H1 (cell line): ENCODE measurements at regions not wholly inside any gene's neighbourhood (a gene's known extent, or its start where the extent isn't known, plus 50 kb on each side); places are given as distances from the start of the nearest gene placed in this dataset.

Experiments used
- ATF3 ChIP-seq: IDR thresholded peaks from 2 replicates; pipeline ENCODE4 v1.6.1; 2011; ENCODE audit warnings: low read depth, mild to moderate bottlenecking, low read length; ENCODE audit not compliant: insufficient read depth
- GABPA ChIP-seq: IDR thresholded peaks from 2 replicates; pipeline ENCODE4 v1.6.1; 2011; ENCODE audit warnings: mild to moderate bottlenecking, low read length, moderate library complexity, borderline replicate concordance; ENCODE audit not compliant: insufficient read depth
- NANOG ChIP-seq: IDR thresholded peaks from 2 replicates; pipeline ENCODE4 v1.6.1; 2011; ENCODE audit warnings: low read length, low read depth, mild to moderate bottlenecking, inconsistent platforms; ENCODE audit not compliant: insufficient read depth, poor library complexity, severe bottlenecking
- RAD21 ChIP-seq, 2 experiments: IDR thresholded peaks in 1 of 2; conservative IDR thresholded peaks in 1 of 2; 2 replicates each; pipeline ENCODE4 v1.6.1; 2011; ENCODE audit warnings: low read depth in 2 of 2, low read length in 2 of 2, improper control_type of control experiment in 1 of 2, inconsistent platforms in 1 of 2, mild to moderate bottlenecking in 1 of 2, moderate library complexity in 1 of 2
- RBBP5 ChIP-seq: IDR thresholded peaks from 2 replicates; pipeline ENCODE4 v1.7.1; 2012; ENCODE audit warnings: low read depth, mild to moderate bottlenecking, inconsistent platforms, low read length, moderate library complexity, borderline replicate concordance
- TAF1 ChIP-seq: IDR thresholded peaks from 2 replicates; pipeline ENCODE4 v1.6.1; 2011; ENCODE audit warnings: mild to moderate bottlenecking, low read depth, low read length
- TCF12 ChIP-seq: IDR thresholded peaks from 2 replicates; pipeline ENCODE4 v1.6.1; 2011; ENCODE audit warnings: low read depth, mild to moderate bottlenecking, low read length
- TEAD4 ChIP-seq: IDR thresholded peaks from 2 replicates; pipeline ENCODE4 v1.6.1; 2012; ENCODE audit warnings: low read depth, low read length, inconsistent platforms, mixed read lengths
- TF ChIP-seq, protein P1 (sequence below): IDR thresholded peaks from 2 replicates; pipeline ENCODE4 v1.6.1; 2012; ENCODE audit warnings: inconsistent platforms

DNA sequence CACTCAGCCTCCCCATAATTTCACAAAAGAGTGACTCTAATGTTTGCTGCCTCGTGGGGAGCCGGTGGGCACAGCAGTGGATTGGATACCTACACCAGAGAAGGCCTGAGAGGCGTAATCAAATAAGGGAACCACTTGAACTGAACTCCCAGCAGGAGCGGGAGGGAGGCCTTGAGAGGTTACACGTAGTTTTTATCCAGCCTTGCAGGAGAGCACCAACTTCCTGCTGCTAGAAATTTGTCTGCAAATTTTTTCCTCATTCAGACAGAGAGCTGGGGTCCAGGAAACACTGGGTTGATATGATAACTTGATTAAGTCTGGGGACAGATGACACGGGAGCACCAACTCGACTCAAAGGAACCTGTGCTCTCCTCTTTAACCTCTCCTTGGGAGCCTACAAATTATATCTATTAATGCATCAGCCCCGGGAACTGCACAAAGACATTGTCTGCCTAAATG, 69.8 kb downstream of the HES1 start (continued):
- TF ChIP-seq TEAD4 (no peak), GABPA (peak; percentile 71; the same call in 1 of the 2 replicates), TCF12 (no peak), ATF3 (no peak), NANOG (no peak), TAF1 (peak; percentile 47; the same call in 1 of the 2 replicates), RBBP5 (no peak), RAD21 (IDR thresholded peaks at IDR 0.05 in 1 of 2, conservative IDR thresholded peaks at IDR 0.05 in 1 of 2; ENCODE audit: low read depth in 2 of 2, low read length in 2 of 2) (0 out of 4 replicates have a peak, but pooled peaks of 1 of the 2 experiments have one; percentile 3)
- TF ChIP-seq, protein P1, sequence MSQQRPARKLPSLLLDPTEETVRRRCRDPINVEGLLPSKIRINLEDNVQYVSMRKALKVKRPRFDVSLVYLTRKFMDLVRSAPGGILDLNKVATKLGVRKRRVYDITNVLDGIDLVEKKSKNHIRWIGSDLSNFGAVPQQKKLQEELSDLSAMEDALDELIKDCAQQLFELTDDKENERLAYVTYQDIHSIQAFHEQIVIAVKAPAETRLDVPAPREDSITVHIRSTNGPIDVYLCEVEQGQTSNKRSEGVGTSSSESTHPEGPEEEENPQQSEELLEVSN, result no peak
